H9 (cell line): ENCODE measurements at regions not wholly inside any gene's neighbourhood (a gene's known extent, or its start where the extent isn't known, plus 50 kb on each side); places are given as distances from the start of the nearest gene placed in this dataset.

Source experiments
- DNase-seq: peaks from one replicate; pipeline ENCODE4 v3.0.0-alpha.2; 2017
- H2AFZ ChIP-seq: one replicate; pipeline ENCODE4 v1.6.1; 2013; ENCODE audit warnings: mild to moderate bottlenecking, low read length, control low read depth, moderate library complexity
- H2AK5ac ChIP-seq: 2 replicates; pipeline ENCODE4 v1.6.1; 2013; ENCODE audit warnings: low read length, control low read depth, mixed read lengths; ENCODE audit not compliant: insufficient read length
- H2BK120ac ChIP-seq: one replicate; pipeline ENCODE4 v1.6.1; 2013; ENCODE audit warnings: low read depth, mild to moderate bottlenecking, low read length, control low read depth, inconsistent platforms; ENCODE audit not compliant: poor library complexity, severe bottlenecking
- H2BK12ac ChIP-seq: 2 replicates; pipeline ENCODE4 v1.6.1; 2013; ENCODE audit warnings: low read length, control low read depth, mixed read lengths, low read depth; ENCODE audit not compliant: insufficient read length
- H2BK15ac ChIP-seq: 2 replicates; pipeline ENCODE4 v1.6.1; 2013; ENCODE audit warnings: low read depth, low read length, control low read depth
- H2BK20ac ChIP-seq: one replicate; pipeline ENCODE4 v1.6.1; 2013; ENCODE audit warnings: low read depth, mild to moderate bottlenecking, low read length, control low read depth, inconsistent platforms; ENCODE audit not compliant: poor library complexity, severe bottlenecking
- H2BK5ac ChIP-seq: 2 replicates; pipeline ENCODE4 v1.6.1; 2013; ENCODE audit warnings: low read length, control low read depth, mixed read lengths; ENCODE audit not compliant: insufficient read length
- H3K14ac ChIP-seq: 2 replicates; pipeline ENCODE4 v1.6.1; 2013; ENCODE audit warnings: low read length, control low read depth; ENCODE audit not compliant: insufficient read depth
- H3K18ac ChIP-seq: 2 replicates; pipeline ENCODE4 v1.6.1; 2013; ENCODE audit warnings: low read depth, mild to moderate bottlenecking, mixed read lengths, low read length, control low read depth; ENCODE audit not compliant: insufficient read length
- H3K23ac ChIP-seq: 2 replicates; pipeline ENCODE4 v1.6.1; 2013; ENCODE audit warnings: low read length, control low read depth, mixed read lengths, low read depth; ENCODE audit not compliant: insufficient read length
- H3K23me2 ChIP-seq: 2 replicates; pipeline ENCODE4 v1.6.1; 2013; ENCODE audit warnings: low read depth, mild to moderate bottlenecking, mixed read lengths, low read length, control low read depth; ENCODE audit not compliant: insufficient read length, poor library complexity, severe bottlenecking
- H3K27ac ChIP-seq: 2 replicates; pipeline ENCODE4 v1.5.1; 2013; ENCODE audit warnings: low read length, control low read depth, mixed read lengths, low read depth; ENCODE audit not compliant: insufficient read length
- H3K27me3 ChIP-seq: 2 replicates; pipeline ENCODE4 v1.6.1; 2013; ENCODE audit warnings: low read length, control low read depth, inconsistent platforms; ENCODE audit not compliant: insufficient read depth
- H3K4ac ChIP-seq: 2 replicates; pipeline ENCODE4 v1.6.1; 2013; ENCODE audit warnings: low read depth, mild to moderate bottlenecking, control low read depth, inconsistent platforms, low read length, moderate library complexity
- H3K4me1 ChIP-seq: 2 replicates; pipeline ENCODE4 v1.6.1; 2013; ENCODE audit warnings: low read length, control low read depth, inconsistent platforms; ENCODE audit not compliant: insufficient read depth
- H3K4me2 ChIP-seq: 2 replicates; pipeline ENCODE4 v1.6.1; 2013; ENCODE audit warnings: low read length, control low read depth, mixed read lengths; ENCODE audit not compliant: insufficient read length, insufficient read depth
- H3K56ac ChIP-seq: 2 replicates; pipeline ENCODE4 v1.6.1; 2013; ENCODE audit warnings: low read depth, mild to moderate bottlenecking, mixed read lengths, low read length, control low read depth; ENCODE audit not compliant: insufficient read length
- H3K79me1 ChIP-seq: 2 replicates; pipeline ENCODE4 v1.6.1; 2013; ENCODE audit warnings: low read depth, mild to moderate bottlenecking, moderate library complexity, low read length, control low read depth, inconsistent platforms; ENCODE audit not compliant: insufficient read depth, poor library complexity, severe bottlenecking
- H3K79me2 ChIP-seq: 2 replicates; pipeline ENCODE4 v1.6.1; 2013; ENCODE audit warnings: low read length, control low read depth, inconsistent platforms; ENCODE audit not compliant: insufficient read depth
- H3K9ac ChIP-seq: 2 replicates; pipeline ENCODE4 v1.6.1; 2013; ENCODE audit warnings: low read length, control low read depth, mixed read lengths; ENCODE audit not compliant: insufficient read length; ENCODE audit errors: extremely low read depth
- H3K9me3 ChIP-seq: one replicate; pipeline ENCODE4 v1.6.1; 2013; ENCODE audit warnings: low read depth, low read length, inconsistent platforms; ENCODE audit not compliant: control insufficient read depth
- H3T11ph ChIP-seq: one replicate; pipeline ENCODE4 v1.6.1; 2013; ENCODE audit warnings: mild to moderate bottlenecking, low read length, control low read depth, inconsistent platforms
- H4K20me1 ChIP-seq: one replicate; pipeline ENCODE4 v1.6.1; 2013; ENCODE audit not compliant: control insufficient read depth, insufficient read length, insufficient read depth
- H4K5ac ChIP-seq: 2 replicates; pipeline ENCODE4 v1.6.1; 2013; ENCODE audit warnings: low read depth, mild to moderate bottlenecking, mixed read lengths, low read length, control low read depth; ENCODE audit not compliant: insufficient read length
- H4K8ac ChIP-seq: replicated peaks from 2 replicates; pipeline ENCODE4 v1.6.1; 2013; ENCODE audit warnings: low read length, control low read depth, mixed read lengths, low read depth; ENCODE audit not compliant: insufficient read length
- H4K91ac ChIP-seq: 2 replicates; pipeline ENCODE4 v1.6.1; 2013; ENCODE audit warnings: low read depth, mild to moderate bottlenecking, moderate library complexity, mixed read lengths, low read length, control low read depth; ENCODE audit not compliant: insufficient read length
- H3K27ac Mint-ChIP-seq, 3 experiments: 2 replicates in 2 of 3; 3 replicates in 1 of 3; pipeline ENCODE4 v1.8.0; 2020 to 2021; ENCODE audit warnings: mixed read lengths in 3 of 3, mild to moderate bottlenecking in 1 of 3, moderate library complexity in 1 of 3
- H3K27me3 Mint-ChIP-seq: 2 replicates; pipeline ENCODE4 v1.8.0; 2021; ENCODE audit warnings: low read depth, mild to moderate bottlenecking, moderate library complexity, mixed read lengths
- H3K36me3 Mint-ChIP-seq, 3 experiments: 2 replicates in 2 of 3; 3 replicates in 1 of 3; pipeline ENCODE4 v1.8.0; 2020 to 2021; ENCODE audit warnings: low read depth in 3 of 3, mixed read lengths in 3 of 3; ENCODE audit not compliant: insufficient read depth in 1 of 3
- H3K4me1 Mint-ChIP-seq, 2 experiments: 2 replicates each; pipeline ENCODE4 v1.8.0; 2020; ENCODE audit warnings: mixed read lengths in 2 of 2
- H3K4me3 Mint-ChIP-seq, 2 experiments: 2 replicates in 1 of 2; 3 replicates in 1 of 2; pipeline ENCODE4 v1.8.0; 2020 to 2021; ENCODE audit warnings: mild to moderate bottlenecking in 2 of 2, mixed read lengths in 2 of 2, moderate library complexity in 1 of 2
- H3K9me3 Mint-ChIP-seq, 2 experiments: 2 replicates in 1 of 2; 3 replicates in 1 of 2; pipeline ENCODE4 v1.8.0; 2020; ENCODE audit warnings: mild to moderate bottlenecking in 2 of 2, mixed read lengths in 2 of 2, moderate library complexity in 1 of 2
- CTCF ChIP-seq: fragments of 200-600 bp; sonication (generic); conservative IDR thresholded peaks from 3 replicates; pipeline ENCODE4 v1.8.0; 2021; ENCODE audit warnings: antibody characterized with exemption, mild to moderate bottlenecking
- WGBS: extraction: QIAGEN DNeasy Blood & Tissue Kit; methylation state at CpG from one replicate; pipeline ENCODE4 v1.1.7; 2013; ENCODE audit warnings: missing lambda C conversion rate, low lambda C conversion rate, mixed read lengths; ENCODE audit not compliant: insufficient read length; ENCODE audit errors: extremely low coverage; 5-methylcytosine and 5-hydroxymethylcytosine counted together

GRCh38 chr12:46452776-46453175, 80.2 kb upstream of the SLC38A2 start:
- H3K9me3 Mint-ChIP-seq: no peaks in the 10 kb centered on the region
- no peak overlapping the region for H2BK15ac ChIP-seq
- no peaks in the 10 kb centered on the region for H3K79me2 ChIP-seq
- peaks cover 15% of the 10 kb centered on the region for H3K4me1 ChIP-seq
- no peak overlapping the region for H2BK5ac ChIP-seq
- TF ChIP-seq CTCF: no peak
- no peak overlapping the region for H3K4ac ChIP-seq
- no peak overlapping the region for H2AK5ac ChIP-seq
- H3K18ac ChIP-seq: no peak overlapping the region
- H3K23me2 ChIP-seq: no peaks in the 10 kb centered on the region
- H3K79me1 ChIP-seq: no peaks in the 10 kb centered on the region
- no peak overlapping the region for H3K27ac Mint-ChIP-seq
- H3K27me3 Mint-ChIP-seq: no peaks in the 10 kb centered on the region
- DNase-seq: no peak
- H2BK12ac ChIP-seq: no peak overlapping the region
- no peak overlapping the region for H2AFZ ChIP-seq
- no peak overlapping the region for H4K91ac ChIP-seq
- no peaks in the 10 kb centered on the region for H3K27me3 ChIP-seq
- no peaks in the 10 kb centered on the region; a peak in 2 of 7 replicates for H3K36me3 Mint-ChIP-seq
- H3K56ac ChIP-seq: no peak overlapping the region
- H4K5ac ChIP-seq: no peak overlapping the region
- peaks cover 13 to 31% of the 10 kb centered on the region in 2 experiments for H3K4me1 Mint-ChIP-seq
- no peaks in the 10 kb centered on the region for H3K9me3 ChIP-seq
- H3K9ac ChIP-seq: no peak overlapping the region
- H4K8ac ChIP-seq: no peak overlapping the region
- no peak overlapping the region for H3T11ph ChIP-seq
- no peak overlapping the region for H3K27ac ChIP-seq
- no peak overlapping the region for H2BK20ac ChIP-seq
- no peak overlapping the region for H3K4me2 ChIP-seq
- H3K23ac ChIP-seq: no peak overlapping the region
- H3K14ac ChIP-seq: no peak overlapping the region
- WGBS: no CpG with 5 or more reads among the region's 1 CpG
- no peak overlapping the region for H2BK120ac ChIP-seq
- H3K4me3 Mint-ChIP-seq: no peak overlapping the region
- no peaks in the 10 kb centered on the region for H4K20me1 ChIP-seq
